Stimulated activated CD4-positive, alpha-beta T cell treated with anti-CD3 and anti-CD28 coated beads, Interleukin-4, amount 100 ng/mL, for 1 hour (primary cell): ENCODE measurements at regions not wholly inside any gene's neighbourhood (a gene's known extent, or its start where the extent isn't known, plus 50 kb on each side); places are given as distances from the start of the nearest gene placed in this dataset.
"Not testable (repeated sequence)": the region's sequence is repeated elsewhere in the genome, so short reads cannot be mapped to it uniquely, and the experiment has no call there.

Experiments
- DNase-seq: peaks from one replicate; pipeline ENCODE4 v3.0.0-alpha.2; 2020

DNA sequence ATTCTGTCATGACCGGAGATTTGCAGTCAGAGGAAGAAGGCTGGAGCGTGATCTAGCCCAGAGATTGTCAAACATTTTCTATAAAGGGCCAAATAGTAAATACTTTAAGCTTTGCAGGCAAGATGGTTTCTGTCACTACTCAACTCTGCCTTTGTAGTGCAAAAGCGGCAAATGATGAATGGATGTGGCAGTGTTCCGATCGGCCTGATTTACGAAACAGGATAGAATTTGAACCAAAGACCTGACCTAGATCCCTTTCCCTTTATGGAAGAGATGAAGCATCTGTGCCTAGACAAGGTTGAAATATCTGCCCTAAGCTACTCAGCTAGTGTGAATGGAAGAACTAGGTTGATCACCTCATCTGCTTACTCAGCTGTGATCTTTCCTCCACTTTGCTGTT is 209.5 kb downstream of the YTHDC2 start:
- DNase-seq: no peak

DNA sequence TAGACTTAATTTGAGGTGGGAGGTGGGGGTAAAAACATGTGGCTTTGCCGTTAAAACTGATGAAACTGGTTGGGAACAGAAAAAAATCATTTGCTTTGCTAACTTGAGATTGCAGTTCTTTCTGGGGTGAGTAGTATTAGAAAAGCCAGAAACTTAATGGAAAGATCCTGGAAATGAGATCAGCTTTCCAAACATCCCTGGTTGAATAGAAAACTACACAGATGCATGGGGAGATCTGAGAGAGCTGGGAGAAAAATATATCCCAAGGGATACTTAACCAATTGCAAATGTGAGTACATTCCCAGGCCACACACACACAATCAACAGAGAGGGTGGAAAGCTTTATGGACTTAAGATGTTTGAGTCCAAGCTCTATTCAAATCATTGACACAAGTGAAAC is 222.3 kb downstream of the YTHDC2 start:
- no peak for DNase-seq

DNA sequence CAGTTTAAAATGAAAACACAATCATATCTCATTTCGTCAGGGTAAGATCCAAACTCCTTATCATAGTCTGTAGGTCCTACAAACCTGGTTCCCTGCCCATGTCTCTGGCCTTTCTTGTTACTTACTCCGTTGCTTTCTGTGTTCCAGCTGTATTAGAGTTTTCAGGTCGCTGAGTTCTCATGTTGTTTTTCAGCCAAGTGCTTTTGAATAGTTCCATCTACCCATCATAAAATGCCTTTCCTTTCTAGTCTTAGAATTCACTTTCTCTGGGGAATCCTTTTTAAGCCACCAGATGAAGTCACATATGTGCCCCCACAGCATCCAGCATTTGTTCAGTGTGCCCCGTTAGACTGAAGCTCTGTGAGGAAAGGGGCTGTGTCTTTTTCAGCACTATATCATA is 228.7 kb downstream of the YTHDC2 start:
- DNase-seq: no peak

DNA sequence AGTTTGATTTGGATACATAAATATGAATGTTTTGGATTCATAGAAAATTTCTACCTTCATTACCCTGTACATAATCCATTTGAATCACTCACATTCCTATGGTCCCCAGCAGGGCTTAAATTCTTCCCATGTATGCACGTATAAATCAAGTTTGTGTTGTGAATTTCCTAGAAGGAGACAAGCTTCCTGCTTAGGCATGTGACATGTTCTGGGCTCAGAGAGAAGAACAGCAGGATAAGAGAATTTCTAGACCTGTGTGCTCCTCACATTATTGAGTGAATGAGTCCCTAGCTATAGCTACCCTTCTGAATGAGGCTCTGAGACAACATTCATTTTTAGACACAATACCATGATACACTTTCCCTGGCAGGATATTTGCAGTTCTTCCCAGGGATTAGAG is 229.1 kb downstream of the YTHDC2 start:
- no peak for DNase-seq

DNA sequence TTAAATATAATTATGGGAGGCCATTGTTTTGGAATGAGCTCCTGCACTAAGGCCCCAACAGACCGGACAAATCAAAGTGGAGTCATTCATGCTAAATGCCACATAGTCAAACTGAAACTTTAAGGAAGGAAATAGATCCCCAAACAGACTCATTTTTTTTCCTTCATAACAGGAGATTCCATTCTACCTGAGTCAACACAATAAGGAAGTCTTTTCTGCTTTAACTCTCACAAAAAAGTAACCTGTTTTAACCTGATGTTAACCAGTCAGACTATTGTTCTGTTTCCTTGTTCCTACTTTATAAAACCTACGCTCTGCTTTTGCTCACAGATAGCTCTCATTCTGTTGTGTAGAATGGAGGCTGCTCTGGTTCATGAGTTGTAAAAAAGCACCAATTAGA is 234.9 kb downstream of the YTHDC2 start:
- no peak for DNase-seq

DNA sequence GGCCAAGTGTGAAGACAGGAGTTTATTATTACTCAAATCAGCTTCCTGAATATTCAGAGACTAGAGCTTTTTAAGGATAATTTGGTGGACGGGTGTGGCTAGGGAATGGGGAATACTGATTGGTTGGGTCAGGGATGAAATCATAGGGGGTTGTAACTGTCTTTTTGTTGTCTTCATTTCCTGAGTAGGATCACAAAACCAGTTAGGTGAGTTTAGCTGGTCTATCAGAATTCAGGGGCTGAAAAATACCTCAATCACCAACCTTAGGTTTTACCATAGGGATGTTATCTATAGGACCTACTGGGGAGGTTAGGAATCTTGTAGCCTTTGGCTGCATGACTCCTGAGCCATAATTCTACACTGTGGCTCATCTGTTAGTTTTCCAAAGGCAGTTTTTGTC is 235.8 kb downstream of the YTHDC2 start:
- no peak for DNase-seq

DNA sequence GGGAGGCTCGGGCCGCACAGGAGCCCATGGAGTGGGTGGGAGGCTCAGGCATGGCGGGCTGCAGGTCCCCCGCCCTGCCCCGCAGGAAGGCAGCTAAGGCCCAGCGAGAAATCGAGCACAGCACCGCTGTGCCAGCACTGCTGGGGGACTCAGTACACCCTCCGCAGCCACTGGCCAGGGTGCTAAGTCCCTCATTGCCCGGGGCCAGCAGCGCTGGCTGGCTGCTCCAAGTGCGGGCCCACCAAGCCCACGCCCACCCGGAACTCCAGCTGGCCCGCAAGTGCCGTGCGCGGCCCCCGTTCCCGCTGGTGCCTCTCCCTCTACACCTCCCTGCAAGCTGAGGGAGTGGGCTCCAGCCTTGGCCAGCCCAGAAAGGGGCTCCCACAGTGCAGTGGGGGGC is 239.7 kb downstream of the YTHDC2 start:
- DNase-seq: not testable (repeated sequence)

DNA sequence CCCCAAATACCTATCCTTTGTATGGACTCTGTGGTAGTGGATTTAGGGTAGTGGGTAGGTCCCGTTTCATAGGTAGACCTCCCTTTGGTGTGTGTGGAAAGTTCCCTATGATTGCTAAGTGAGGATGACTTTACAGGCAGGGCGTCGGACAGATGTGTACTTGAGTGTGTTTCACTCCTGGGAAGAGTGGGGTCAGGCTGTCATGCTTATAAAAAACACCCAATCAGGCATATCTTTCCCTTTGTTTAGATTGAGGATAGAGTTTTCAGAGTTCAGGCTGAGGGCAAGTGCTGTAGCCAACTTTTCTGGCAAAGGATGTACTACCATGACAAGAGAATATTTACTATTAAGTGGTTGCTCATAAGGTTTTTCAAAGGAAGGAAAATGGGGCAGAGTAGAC is 242.0 kb downstream of the YTHDC2 start:
- no peak for DNase-seq

DNA sequence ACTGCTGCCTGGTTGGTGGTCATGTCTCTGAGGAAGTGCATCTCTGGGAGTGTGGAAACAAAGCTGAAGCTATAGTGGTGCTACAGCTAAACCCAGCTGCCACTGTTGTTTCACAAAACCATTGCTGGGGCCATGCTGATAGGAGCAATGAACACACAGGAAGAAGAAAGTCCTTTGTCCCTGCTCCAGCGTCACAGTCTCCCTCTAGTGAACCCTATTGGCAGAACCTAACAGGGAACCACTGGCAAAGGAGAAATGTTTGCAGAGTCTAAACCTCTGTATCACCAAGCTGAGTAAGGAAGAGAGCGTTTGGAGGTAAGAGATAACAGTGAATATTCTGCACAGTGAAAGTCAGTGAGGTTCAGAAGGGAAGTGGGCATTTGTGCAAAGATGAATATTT is 244.0 kb downstream of the YTHDC2 start:
- DNase-seq: no peak

DNA sequence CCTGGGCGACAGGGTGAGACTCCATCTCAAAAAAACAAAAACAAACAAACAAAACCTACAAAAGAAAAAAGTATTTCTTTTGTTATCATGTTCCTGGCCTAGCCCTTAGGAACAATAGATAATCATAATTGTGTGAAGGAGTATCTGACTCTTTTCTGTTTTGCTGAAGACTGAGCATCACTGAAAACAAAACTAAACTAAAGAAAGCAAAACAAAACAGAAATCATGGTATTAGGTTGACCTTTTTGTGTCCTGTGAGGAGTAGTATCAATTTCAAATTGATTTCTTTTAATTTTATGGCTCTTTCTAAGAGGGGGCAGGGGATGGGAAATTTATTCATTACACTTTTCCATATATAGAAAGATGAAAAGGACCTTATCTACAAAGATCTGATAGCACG is 246.0 kb downstream of the YTHDC2 start:
- no peak for DNase-seq

DNA sequence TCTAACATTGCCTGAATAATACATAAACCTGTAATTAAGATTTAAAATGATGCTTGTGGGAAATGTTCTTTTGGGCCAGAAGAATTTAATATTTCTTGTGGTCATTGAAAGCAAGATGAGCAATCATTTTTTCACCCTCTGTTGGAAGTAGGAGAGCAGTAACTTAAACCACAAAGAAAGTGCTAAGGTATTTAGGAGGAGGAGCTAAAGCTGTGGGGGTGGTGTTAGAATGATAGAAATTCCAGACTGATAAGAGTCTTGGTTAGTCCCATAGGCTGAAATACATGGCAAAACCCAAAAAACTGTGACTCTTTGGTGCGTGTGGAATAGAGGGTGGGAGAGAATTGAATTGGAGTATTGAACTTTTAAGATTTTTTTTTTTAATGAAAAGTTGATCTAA is 247.0 kb downstream of the YTHDC2 start:
- DNase-seq: no peak

DNA sequence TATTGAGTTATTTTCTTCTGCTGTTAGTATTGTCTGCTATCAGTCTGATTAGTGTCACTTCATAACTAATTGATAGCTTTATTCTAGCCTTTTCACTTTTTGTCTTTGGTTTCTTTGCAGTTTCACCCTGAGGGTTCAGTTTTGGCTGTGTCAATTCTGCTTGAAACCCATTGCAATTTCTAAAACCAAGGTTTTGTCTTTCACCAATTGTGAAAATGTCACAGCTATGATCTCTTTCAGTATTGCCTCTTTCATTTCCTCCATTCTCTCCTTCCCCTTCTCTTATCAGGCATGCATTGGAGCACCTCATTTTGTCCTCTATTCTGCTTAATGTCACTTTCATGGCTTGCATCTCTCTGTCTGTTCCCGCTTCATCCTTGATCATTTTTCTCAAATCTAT is 248.1 kb downstream of the YTHDC2 start:
- no peak for DNase-seq

DNA sequence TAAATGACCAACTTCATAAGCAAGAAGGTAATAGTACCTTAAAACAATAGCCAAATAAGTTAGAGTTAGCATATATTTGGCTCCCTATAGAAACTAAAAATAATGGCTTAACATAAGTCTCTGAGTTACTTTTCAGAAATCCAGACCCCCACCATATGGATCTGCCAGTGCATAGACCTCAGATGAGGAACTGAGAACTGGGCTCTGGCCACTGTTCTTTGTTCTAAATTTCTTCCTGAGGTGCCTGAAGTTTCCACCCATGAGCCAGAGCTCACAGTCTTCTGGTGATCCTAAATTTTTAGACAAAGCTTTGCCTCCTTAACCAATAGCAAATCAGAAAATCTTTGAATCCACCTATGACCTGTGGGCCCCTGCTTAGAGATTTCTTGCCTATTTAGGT is 250.9 kb downstream of the YTHDC2 start:
- no peak for DNase-seq

DNA sequence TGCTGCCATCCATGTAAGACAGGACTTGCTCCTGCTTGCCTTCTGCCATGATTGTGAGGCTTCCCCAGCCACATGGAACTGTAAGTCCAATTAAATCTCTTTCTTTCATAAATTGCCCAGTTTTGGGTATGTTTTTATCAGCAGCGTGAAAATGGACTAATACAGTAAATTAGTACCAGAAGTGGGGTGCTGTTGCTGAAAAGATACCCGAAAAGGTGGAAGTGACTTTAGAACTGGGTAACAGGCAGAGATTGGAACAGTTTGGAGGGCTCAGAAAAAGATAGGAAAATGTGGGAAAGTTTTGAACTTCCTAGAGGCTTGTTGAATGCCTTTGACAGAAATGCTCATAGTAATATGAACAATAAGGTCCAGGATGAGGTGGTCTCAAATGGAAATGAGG is 253.3 kb downstream of the YTHDC2 start:
- DNase-seq: not testable (repeated sequence)

DNA sequence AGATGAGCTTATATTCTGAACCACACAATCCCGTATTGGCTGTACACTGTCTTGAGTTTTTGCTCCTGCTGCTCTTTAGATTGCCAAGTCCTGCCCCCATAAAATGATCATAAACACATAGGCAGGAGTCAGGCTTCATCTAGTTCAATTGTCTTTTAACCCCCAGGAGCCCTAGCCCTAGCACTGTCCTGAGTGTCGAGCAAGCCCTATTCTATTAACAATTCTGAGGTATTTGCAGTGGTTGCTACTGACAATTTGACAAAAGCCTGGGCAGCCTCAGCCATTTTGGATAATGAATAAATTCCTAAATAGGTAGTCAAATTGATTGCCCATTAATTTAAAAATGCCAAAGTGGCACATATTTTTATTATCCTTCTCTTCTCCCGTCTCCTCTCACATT is 257.2 kb downstream of the YTHDC2 start:
- DNase-seq: no peak

DNA sequence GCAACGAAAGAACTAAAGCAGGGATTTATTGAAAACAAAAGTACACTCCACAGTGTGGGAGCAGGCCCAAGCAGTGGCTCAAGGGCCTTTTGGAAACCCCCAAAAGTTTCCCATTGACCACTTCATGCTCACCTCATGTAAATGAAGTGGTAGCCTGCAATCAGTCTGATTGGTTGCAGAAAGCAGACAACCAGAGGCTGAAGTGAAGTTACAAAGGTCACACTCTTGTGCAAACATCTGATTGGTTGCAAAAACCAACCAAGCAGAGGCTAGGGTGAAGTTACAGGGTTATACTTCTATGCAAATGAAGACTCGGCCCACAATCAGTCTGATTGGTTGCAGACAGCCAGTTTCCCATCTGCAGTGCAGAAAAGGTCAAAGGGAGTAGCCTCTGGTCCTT is 258.0 kb downstream of the YTHDC2 start:
- no peak for DNase-seq

DNA sequence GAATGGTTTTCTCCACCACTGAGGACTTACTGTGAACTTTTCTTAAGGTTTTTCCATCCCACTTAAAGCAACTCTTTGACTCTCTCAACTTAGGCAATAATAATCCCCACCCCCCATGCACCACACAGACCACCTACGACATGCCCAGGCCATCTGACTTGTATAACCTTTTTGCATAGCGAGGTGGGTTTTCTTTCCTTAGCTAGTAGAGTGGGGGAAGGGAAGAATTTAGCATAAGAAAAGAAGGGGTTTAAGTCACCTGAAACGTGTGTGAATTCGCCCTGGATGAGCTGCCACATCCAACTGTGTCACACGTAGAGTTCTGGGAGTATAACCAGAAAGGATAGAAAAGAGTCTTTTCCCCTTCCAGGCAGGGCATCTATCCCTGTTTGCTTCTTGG is 262.7 kb downstream of the YTHDC2 start:
- DNase-seq: no peak

DNA sequence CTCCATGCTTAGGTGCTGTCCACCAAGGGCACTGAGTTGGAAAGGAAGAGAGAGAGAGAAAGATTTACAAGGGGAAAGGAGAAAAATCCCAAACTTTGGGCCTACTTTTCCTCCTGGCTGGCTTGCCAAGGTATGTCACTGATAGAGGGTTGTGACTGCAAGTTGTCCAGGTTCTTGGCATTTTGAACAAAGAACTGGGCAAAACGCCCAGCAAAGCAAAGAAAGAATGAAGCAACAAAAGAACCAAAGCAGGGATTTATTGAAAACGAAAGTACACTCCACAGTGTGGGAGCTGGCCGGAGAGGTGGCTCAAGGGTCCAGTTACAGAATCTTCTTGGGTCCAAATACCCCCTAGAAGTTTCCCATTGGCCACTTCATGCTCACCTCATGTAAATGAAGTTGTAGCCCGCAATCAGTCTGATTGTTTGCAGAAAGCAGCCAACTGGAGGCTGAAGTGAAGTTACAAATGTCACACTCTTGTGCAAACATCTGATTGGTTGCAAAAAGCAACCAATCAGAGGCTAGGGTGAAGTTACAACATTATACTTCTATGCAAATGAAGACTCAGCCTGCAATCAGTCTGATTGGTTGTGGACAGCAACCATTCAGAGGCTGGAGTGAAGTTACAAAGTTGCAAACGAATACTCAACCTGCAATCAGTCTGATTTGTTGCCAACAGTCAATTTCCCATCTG is 263.5 kb downstream of the YTHDC2 start:
- DNase-seq: no peak

DNA sequence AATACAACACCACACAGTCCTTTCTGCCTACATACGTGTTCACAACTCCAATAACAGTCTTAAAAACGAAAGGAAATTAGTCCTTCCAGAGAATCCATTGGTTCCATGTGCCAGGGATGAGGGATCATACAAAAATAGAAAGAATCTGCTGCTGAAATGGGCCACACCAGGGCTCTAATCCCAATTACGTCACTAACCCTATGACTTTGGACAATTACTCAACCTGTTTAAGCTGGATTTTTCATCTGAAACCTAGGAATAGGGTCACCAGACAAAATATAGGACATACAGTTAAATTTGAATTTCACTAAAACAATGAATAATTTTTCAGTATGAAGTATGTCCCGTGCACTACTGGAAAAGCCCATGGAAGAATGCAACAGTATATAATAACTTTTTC is 264.7 kb downstream of the YTHDC2 start:
- DNase-seq: no peak

DNA sequence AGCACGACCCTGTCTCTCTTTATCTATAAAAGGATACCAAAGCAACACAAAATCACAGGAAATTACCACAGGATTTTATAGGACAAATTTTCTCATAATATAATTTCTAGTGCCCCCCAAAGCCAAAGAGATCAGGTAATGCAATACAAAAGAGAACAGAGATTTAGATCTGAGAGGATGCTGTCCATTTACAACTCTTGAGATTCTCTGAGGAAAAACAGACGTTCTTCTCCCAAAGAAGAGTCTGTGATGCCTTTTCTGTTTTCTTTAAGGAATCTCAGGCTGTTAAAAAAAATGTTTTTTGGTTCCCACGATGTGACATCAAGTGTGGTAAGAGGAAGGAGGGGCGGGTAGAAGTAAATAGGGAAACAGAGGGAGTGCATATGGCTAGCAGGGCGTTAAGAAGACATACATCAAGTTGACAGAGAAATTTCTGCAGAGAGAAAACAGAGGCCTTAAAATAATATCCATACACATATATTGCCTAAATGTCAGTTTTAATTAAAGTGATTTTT is 274.7 kb downstream of the YTHDC2 start:
- DNase-seq: no peak

DNA sequence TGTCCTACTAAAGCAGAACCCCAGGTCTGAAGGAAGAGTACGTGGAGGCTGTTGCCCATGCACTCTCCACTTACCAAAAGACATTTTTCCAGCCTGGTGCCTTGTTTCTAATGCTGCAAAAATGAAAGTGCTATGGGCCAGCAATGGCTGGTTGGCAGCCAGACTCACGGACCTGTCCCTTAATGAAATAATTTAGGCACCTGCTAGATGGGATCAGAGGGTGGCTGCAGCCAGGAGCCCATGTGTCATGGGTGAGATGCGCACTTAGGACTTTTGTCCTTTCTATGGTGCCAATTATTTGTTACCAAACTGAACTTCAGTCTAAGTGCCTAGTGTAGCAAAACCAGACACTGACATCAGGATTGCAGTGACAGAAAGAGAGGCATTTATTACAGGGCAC is 276.3 kb downstream of the YTHDC2 start:
- DNase-seq: no peak

DNA sequence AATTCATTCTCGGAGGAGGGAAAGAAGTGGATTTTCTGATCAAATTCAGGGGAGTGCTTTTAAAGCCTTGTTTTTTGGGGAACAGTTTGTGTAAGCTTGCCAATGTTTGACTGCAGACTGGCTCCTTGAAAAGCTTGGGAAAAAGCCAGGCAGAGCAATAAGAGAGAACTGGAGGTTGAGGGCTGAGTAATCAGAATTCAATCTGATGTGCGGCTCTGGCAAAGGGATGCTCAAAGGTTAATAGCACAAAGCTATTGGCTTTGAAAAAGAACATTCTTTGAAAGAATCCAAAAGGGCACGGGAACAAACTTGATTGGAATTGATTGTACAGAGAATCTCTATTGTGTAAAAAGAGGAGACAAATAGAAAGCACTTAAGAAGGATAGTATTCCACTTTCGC is 279.3 kb downstream of the YTHDC2 start:
- no peak for DNase-seq

DNA sequence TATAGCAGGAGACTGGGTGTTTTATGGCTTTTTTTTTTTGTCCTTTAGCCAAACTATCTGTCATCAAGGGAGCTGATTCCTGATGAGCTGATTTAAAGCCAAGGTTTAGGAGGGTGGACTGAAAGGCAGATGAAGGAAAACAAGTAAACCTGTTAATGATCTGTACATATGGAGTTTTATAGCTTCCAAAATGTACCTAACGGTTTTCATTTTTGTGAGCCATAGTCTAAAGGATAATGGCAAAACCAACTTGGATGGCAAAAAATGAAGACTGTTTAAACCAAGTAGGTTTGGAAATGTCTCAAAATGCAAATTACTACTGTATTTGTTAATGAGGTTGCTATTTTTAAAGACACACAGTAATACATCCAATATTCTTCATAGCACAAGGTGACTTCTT is 281.5 kb downstream of the YTHDC2 start:
- DNase-seq: no peak

DNA sequence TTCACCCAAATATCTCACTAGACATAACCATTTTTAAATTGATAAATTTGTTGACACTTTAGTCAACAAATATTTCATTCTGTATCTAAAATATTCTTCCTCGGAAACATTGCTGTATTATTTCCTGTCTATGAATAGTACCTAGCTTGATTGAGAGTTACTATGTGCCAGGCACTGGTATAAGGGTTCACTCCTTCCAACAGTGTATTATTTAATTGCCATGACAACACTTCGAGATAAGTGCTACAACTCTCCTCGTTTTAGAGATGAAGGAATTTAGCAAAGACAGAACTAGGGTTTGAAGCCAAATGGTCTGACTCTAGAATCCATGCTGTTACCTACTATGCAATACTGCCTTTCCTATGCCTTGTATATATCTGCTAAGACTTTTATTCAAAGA is 287.2 kb downstream of the YTHDC2 start:
- no peak for DNase-seq

DNA sequence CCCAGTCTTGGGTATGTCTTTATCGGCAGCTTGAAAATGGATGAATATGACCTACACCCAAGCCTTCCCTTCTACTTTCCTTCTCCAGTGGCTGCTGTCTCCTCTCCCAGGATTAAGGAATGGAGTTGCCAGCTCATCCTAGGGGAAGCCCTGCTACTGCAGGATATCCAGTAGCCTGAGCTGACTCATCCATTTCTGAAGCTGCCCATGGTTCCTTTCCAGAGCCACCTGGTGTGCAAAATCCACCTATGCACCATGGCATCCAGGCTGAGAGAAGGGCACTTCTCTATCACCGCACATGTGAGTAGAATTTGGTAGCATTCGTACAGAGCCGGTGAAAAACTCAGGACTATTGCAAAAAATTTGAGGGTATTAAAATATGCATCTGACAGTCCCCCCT is 290.8 kb downstream of the YTHDC2 start:
- DNase-seq: no peak

DNA sequence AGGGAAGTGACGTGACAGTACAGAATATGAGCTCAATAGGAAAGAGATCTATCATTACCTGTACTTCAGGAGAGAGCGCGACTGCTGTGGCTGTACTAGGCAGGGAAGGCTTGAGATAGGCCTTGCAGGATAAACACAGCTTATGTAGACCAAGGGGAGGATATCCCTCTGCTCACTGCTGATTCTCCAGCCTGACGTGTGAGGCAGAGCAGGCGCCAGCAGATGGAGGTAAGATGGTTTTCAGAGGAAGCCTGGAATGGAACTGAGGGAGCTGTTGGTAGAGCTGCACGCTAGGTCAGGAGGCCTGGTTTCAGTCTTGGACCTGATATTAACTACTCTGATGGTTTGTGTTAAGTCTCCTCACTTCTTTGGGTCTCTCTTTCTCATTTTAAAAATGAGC is 291.4 kb downstream of the YTHDC2 start:
- no peak for DNase-seq
